ENCODE measurements at regions not wholly inside any gene's neighbourhood (a gene's known extent, or its start where the extent isn't known, plus 50 kb on each side); places are given as distances from the start of the nearest gene placed in this dataset.

DNA sequence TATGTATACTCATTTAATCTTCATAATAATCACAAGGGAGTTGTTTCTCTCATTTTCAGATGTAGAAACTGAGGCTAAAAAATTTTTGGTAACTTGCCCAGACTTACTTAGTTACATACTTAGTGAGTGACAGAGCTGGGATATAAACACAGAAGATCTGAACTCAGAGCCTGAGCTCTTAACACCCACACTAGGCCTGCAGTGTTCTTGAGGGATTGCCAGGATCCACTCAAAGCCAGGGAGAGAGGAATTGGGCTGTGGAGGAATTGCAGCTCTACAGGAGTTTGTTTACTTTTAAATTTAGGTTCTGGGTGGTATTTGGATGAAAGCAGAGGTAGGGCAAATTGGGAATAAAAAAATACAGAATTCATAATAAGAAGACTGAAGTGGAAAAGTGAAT lies 515.1 kb upstream of the PLXNA2 start:
- Histone ChIP-seq H3K4me1 (ENCODE audit: insufficient read depth, low read length) (no peaks in the 10 kb centered on the region), H3K9me3 (ENCODE audit: insufficient read depth, low read length, severe bottlenecking) (no peaks in the 10 kb centered on the region), H3K4me3 (ENCODE audit: low read depth in 1 of 2, low read length in 2 of 2) (no peak overlapping the region), H3K36me3 (ENCODE audit: insufficient read depth, low read length) (no peaks in the 10 kb centered on the region), H4K20me1 (ENCODE audit: insufficient read depth, low read length) (no peaks in the 10 kb centered on the region), H3K9ac (ENCODE audit: low read depth, low read length) (no peak overlapping the region), H2AFZ (ENCODE audit: low read depth, low read length) (no peak overlapping the region), H3K27me3 (ENCODE audit: insufficient read depth, low read length, poor library complexity) (no peaks in the 10 kb centered on the region), H3K4me2 (ENCODE audit: insufficient read depth, low read length) (no peak overlapping the region), H3K79me2 (ENCODE audit: insufficient read depth, low read length) (no peaks in the 10 kb centered on the region), H3K27ac (ENCODE audit: low read length) (no peak overlapping the region)
- DNase-seq (no peak), ATAC-seq (ENCODE audit: insufficient read depth, low read depth) (no peak)
- TF ChIP-seq, protein P1, sequence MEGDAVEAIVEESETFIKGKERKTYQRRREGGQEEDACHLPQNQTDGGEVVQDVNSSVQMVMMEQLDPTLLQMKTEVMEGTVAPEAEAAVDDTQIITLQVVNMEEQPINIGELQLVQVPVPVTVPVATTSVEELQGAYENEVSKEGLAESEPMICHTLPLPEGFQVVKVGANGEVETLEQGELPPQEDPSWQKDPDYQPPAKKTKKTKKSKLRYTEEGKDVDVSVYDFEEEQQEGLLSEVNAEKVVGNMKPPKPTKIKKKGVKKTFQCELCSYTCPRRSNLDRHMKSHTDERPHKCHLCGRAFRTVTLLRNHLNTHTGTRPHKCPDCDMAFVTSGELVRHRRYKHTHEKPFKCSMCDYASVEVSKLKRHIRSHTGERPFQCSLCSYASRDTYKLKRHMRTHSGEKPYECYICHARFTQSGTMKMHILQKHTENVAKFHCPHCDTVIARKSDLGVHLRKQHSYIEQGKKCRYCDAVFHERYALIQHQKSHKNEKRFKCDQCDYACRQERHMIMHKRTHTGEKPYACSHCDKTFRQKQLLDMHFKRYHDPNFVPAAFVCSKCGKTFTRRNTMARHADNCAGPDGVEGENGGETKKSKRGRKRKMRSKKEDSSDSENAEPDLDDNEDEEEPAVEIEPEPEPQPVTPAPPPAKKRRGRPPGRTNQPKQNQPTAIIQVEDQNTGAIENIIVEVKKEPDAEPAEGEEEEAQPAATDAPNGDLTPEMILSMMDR (IDR thresholded peaks at IDR 0.05; ENCODE audit: borderline replicate concordance, extremely low read depth, low read length, poor library complexity, severe bottlenecking), result no peak
- TF ChIP-seq EZH2 (IDR thresholded peaks at IDR 0.05; ENCODE audit: borderline replicate concordance, low read depth, low read length, severe bottlenecking), result no peak

DNA sequence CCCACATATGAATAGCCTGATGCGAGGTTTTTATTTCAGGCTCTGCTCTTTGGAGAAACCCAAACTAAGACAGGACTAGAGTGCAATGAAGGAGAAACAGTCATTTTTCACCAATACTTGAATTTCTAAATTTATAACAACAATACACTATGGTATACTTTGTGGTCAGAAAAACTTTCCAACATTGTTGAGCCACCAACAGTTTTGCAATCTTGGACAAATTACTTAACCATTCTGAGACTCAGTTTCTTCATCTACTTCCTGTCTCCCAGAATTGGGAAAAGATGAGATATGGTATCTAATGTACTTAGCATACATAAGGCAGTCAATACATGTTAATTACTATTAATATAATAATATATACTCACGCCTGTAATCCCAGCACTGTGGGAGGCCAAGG lies 519.8 kb upstream of the PLXNA2 start:
- H3K4me3 ChIP-seq (ENCODE audit: low read depth in 1 of 2, low read length in 2 of 2), result no peak overlapping the region
- no peaks in the 10 kb centered on the region for H3K4me1 ChIP-seq (ENCODE audit: insufficient read depth, low read length)
- H3K9ac ChIP-seq (ENCODE audit: low read depth, low read length), result no peak overlapping the region
- H4K20me1 ChIP-seq (ENCODE audit: insufficient read depth, low read length), result no peaks in the 10 kb centered on the region
- H3K4me2 ChIP-seq (ENCODE audit: insufficient read depth, low read length), result no peak overlapping the region
- no peak for ATAC-seq (ENCODE audit: insufficient read depth, low read depth)
- H3K27me3 ChIP-seq (ENCODE audit: insufficient read depth, low read length, poor library complexity), result no peaks in the 10 kb centered on the region
- no peak overlapping the region for H3K27ac ChIP-seq (ENCODE audit: low read length)
- H3K9me3 ChIP-seq (ENCODE audit: insufficient read depth, low read length, severe bottlenecking), result no peaks in the 10 kb centered on the region
- H3K79me2 ChIP-seq (ENCODE audit: insufficient read depth, low read length), result no peaks in the 10 kb centered on the region
- TF ChIP-seq, protein P1 (IDR thresholded peaks at IDR 0.05; ENCODE audit: borderline replicate concordance, extremely low read depth, low read length, poor library complexity, severe bottlenecking), result no peak
- no peak for TF ChIP-seq EZH2 (IDR thresholded peaks at IDR 0.05; ENCODE audit: borderline replicate concordance, low read depth, low read length, severe bottlenecking)
- no peaks in the 10 kb centered on the region for H3K36me3 ChIP-seq (ENCODE audit: insufficient read depth, low read length)
- H2AFZ ChIP-seq (ENCODE audit: low read depth, low read length), result no peak overlapping the region
- no peak for DNase-seq

DNA sequence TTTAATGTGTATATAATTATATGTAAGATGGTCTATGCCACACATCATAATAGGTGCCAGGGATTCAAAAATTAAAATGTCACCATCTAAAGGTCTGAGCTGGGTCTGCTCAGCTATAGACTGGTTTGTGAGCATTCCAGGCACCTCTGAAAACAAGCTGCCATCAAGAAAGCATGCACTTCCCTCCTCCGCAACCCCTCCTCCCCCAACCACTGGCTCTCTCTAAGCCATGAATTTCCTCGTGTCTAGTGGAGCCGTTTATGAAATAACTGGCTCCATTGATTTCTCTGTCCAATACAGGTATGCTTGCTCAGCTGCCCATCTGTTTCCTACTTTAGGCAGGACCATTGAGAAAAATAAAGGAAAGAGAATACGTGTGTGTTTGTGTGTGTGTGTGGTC lies 522.6 kb upstream of the PLXNA2 start:
- H3K27me3 ChIP-seq (ENCODE audit: insufficient read depth, low read length, poor library complexity), result no peaks in the 10 kb centered on the region
- DNase-seq, result no peak
- H3K79me2 ChIP-seq (ENCODE audit: insufficient read depth, low read length), result no peaks in the 10 kb centered on the region
- no peak overlapping the region for H3K27ac ChIP-seq (ENCODE audit: low read length)
- no peak overlapping the region for H2AFZ ChIP-seq (ENCODE audit: low read depth, low read length)
- no peaks in the 10 kb centered on the region for H3K36me3 ChIP-seq (ENCODE audit: insufficient read depth, low read length)
- no peaks in the 10 kb centered on the region for H4K20me1 ChIP-seq (ENCODE audit: insufficient read depth, low read length)
- no peak overlapping the region for H3K4me2 ChIP-seq (ENCODE audit: insufficient read depth, low read length)
- no peaks in the 10 kb centered on the region for H3K4me1 ChIP-seq (ENCODE audit: insufficient read depth, low read length)
- no peaks in the 10 kb centered on the region for H3K9me3 ChIP-seq (ENCODE audit: insufficient read depth, low read length, severe bottlenecking)
- no peak for ATAC-seq (ENCODE audit: insufficient read depth, low read depth)
- no peak overlapping the region for H3K4me3 ChIP-seq (ENCODE audit: low read depth in 1 of 2, low read length in 2 of 2)
- TF ChIP-seq, protein P1 (IDR thresholded peaks at IDR 0.05; ENCODE audit: borderline replicate concordance, extremely low read depth, low read length, poor library complexity, severe bottlenecking), result no peak
- no peak for TF ChIP-seq EZH2 (IDR thresholded peaks at IDR 0.05; ENCODE audit: borderline replicate concordance, low read depth, low read length, severe bottlenecking)
- H3K9ac ChIP-seq (ENCODE audit: low read depth, low read length), result no peak overlapping the region

DNA sequence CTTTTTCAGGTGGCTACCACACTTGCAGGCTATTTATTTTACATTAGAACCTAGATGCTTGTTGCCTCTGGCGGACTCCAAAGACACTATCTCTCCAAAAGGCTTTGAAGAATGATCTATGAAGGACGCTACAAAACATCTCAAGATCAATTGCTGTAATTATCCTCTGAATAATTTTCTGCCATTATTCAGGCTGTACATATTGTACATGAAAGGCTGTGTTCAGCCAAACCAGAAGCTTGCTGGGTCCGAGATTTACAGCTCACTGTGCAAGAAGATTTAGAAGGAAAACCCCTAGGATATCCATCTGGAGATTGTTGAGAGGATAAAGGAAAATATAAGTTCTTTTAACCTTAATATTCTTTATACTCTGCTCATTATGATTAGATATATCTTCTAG lies 523.6 kb upstream of the PLXNA2 start:
- TF ChIP-seq EZH2 (IDR thresholded peaks at IDR 0.05; ENCODE audit: borderline replicate concordance, low read depth, low read length, severe bottlenecking), result no peak
- TF ChIP-seq, protein P1 (IDR thresholded peaks at IDR 0.05; ENCODE audit: borderline replicate concordance, extremely low read depth, low read length, poor library complexity, severe bottlenecking), result no peak
- no peak for DNase-seq

More for the DNA sequence above, 523.6 kb upstream of the PLXNA2 start:
- Histone ChIP-seq H3K79me2 (ENCODE audit: insufficient read depth, low read length) (no peaks in the 10 kb centered on the region), H3K4me1 (ENCODE audit: insufficient read depth, low read length) (no peaks in the 10 kb centered on the region), H3K4me3 (ENCODE audit: low read depth in 1 of 2, low read length in 2 of 2) (no peak overlapping the region), H3K4me2 (ENCODE audit: insufficient read depth, low read length) (no peak overlapping the region), H3K27me3 (ENCODE audit: insufficient read depth, low read length, poor library complexity) (peaks cover 1% of the 10 kb centered on the region), H3K27ac (ENCODE audit: low read length) (no peak overlapping the region), H3K9me3 (ENCODE audit: insufficient read depth, low read length, severe bottlenecking) (no peaks in the 10 kb centered on the region), H3K36me3 (ENCODE audit: insufficient read depth, low read length) (no peaks in the 10 kb centered on the region), H4K20me1 (ENCODE audit: insufficient read depth, low read length) (no peaks in the 10 kb centered on the region), H2AFZ (ENCODE audit: low read depth, low read length) (no peak overlapping the region), H3K9ac (ENCODE audit: low read depth, low read length) (no peak overlapping the region)
- ATAC-seq (ENCODE audit: insufficient read depth, low read depth), result no peak

Data from DND-41 (cell line).